Right lobe of liver (tissue), 4 donors: ENCODE measurements at regions not wholly inside any gene's neighbourhood (a gene's known extent, or its start where the extent isn't known, plus 50 kb on each side); places are given as distances from the start of the nearest gene placed in this dataset.

ENCODE experiments used
- CTCF ChIP-seq, 4 donors: fragments of 200-600 bp in 3 of 4; fragments of 450-650 bp in 1 of 4; IDR thresholded peaks; one replicate each; pipeline versions ENCODE4 v1.5.1 to v1.8.0; 2016 to 2022; ENCODE audit warnings: antibody characterized with exemption in 4 of 4, mild to moderate bottlenecking in 2 of 4
- POLR2A ChIP-seq: fragments of 450-650 bp; IDR thresholded peaks from one replicate; pipeline ENCODE4 v1.6.1; 2017; ENCODE audit warnings: antibody characterized with exemption, mild to moderate bottlenecking
- donor health status: DM: no; HTN: no; CAD: no.
- donor health status: DM: no; HTN: no; CAD: no.
- donor health status: DM: no; HTN: yes; CAD: no.

GRCh38 chr3:115292131-115292530 is 145.0 kb upstream of the ZBTB20 start:
- TF ChIP-seq POLR2A = no peak
- TF ChIP-seq CTCF (IDR thresholded peaks at IDR 0.05) = no peak
